CD4-positive, CD25-positive, alpha-beta regulatory T cell (primary cell): ENCODE measurements at regions not wholly inside any gene's neighbourhood (a gene's known extent, or its start where the extent isn't known, plus 50 kb on each side); places are given as distances from the start of the nearest gene placed in this dataset.
A peak's percentile ranks its signal among the peaks of the same experiment; 100 is the strongest.

ENCODE experiments used
- ATAC-seq, 2 donors: fragments of 150-1000 bp; cut with Tn5 transposase; one replicate each; pipeline ENCODE4 v1.10.0; 2021; ENCODE audit warnings: low read depth in 2 of 2, moderate number of reproducible peaks in 2 of 2, moderate library complexity in 1 of 2
- DNase-seq, 3 donors: peaks; one replicate each; pipeline versions ENCODE4 v3.0.0 to v3.0.0-alpha.2; 2012 to 2022; ENCODE audit warnings: mixed read lengths in 1 of 3
- H3K27ac ChIP-seq: one replicate; pipeline ENCODE4 v1.7.0; 2013; ENCODE audit warnings: mild to moderate bottlenecking, low read length; ENCODE audit not compliant: insufficient read depth, poor library complexity, severe bottlenecking
- H3K27me3 ChIP-seq: one replicate; pipeline ENCODE4 v1.7.0; 2013; ENCODE audit warnings: low read length; ENCODE audit not compliant: control insufficient read depth, insufficient read depth
- H3K36me3 ChIP-seq: one replicate; pipeline ENCODE4 v1.7.0; 2013; ENCODE audit warnings: mild to moderate bottlenecking, low read length, moderate library complexity; ENCODE audit not compliant: control insufficient read depth, insufficient read depth
- H3K4me1 ChIP-seq: 2 replicates; pipeline ENCODE4 v1.7.0; 2013; ENCODE audit warnings: mild to moderate bottlenecking, low read length; ENCODE audit not compliant: insufficient read depth, control insufficient read depth, poor library complexity, severe bottlenecking
- H3K4me3 ChIP-seq: one replicate; pipeline ENCODE4 v1.7.0; 2013; ENCODE audit warnings: low read depth, mild to moderate bottlenecking, low read length, moderate library complexity
- H3K9me3 ChIP-seq, 2 experiments: 1 replicate in 1 of 2; 2 replicates in 1 of 2; pipeline ENCODE4 v1.7.0; 2013; ENCODE audit warnings: low read length in 2 of 2, mild to moderate bottlenecking in 1 of 2, moderate library complexity in 1 of 2; ENCODE audit not compliant: control insufficient read depth in 2 of 2
- H3K27ac Mint-ChIP-seq, 3 donors: one replicate each; pipeline ENCODE4 v1.8.0; 2020 to 2022; ENCODE audit warnings: mild to moderate bottlenecking in 3 of 3, mixed read lengths in 3 of 3, moderate library complexity in 2 of 3
- H3K27me3 Mint-ChIP-seq: one replicate; pipeline ENCODE4 v1.8.0; 2022; ENCODE audit warnings: mild to moderate bottlenecking, mixed read lengths
- H3K36me3 Mint-ChIP-seq: one replicate; pipeline ENCODE4 v1.8.0; 2020; ENCODE audit warnings: mixed read lengths
- H3K4me1 Mint-ChIP-seq, 4 donors: one replicate each; pipeline ENCODE4 v1.8.0; 2020 to 2022; ENCODE audit warnings: mixed read lengths in 4 of 4, mild to moderate bottlenecking in 1 of 4
- H3K4me3 Mint-ChIP-seq, 4 donors: one replicate each; pipeline ENCODE4 v1.8.0; 2020 to 2022; ENCODE audit warnings: mild to moderate bottlenecking in 4 of 4, mixed read lengths in 4 of 4, moderate library complexity in 3 of 4
- H3K9me3 Mint-ChIP-seq, 7 donors: one replicate each; pipeline ENCODE4 v1.8.0; 2020 to 2022; ENCODE audit warnings: mixed read lengths in 7 of 7, mild to moderate bottlenecking in 3 of 7, moderate library complexity in 2 of 7

DNA sequence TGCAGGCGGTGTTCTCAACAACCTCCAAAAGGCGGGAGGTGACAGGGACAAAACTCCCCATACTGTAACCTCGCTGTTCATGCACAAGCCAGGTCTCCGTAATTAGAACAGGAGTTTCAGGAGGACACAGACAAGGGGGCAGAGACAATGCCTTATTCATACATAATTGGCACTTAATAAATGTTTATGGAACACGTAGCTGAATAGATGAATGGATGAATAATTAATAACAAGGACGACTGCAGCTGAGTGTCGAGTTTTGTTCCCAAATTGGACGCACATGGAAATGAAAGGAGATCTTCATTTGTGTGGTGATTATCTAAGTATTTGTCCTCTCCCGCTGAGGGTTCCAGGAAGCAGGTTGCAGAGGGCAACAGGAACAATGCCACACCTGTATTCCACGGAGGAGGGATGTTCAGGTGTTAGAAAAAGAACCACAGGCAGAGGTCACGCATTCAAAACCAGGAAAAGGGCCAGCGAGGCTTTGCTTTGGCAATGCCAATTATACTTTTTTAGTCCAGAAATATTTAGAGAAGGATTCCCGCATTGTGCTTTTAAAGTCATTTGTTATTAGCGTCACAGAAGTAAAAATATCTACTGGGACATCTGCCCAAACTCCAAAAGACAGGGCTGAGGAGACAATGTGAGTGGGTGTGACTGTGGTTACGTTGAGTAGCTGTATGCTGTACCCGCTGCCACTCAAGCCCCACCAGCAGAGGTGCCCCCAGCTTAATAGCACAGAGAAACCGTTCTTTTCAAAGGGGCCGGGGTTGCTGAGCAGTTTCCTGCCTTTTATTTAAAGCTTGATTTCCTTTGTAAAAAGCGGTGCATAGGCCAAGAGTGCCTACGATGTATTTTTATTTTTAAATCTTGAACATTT, 123.3 kb downstream of the PXDC1 start:
- Histone ChIP-seq H3K27ac (no peak overlapping the region), H3K9me3 (no peaks in the 10 kb centered on the region), H3K27me3 (peaks cover 6% of the 10 kb centered on the region), H3K36me3 (no peaks in the 10 kb centered on the region), H3K4me1 (no peaks in the 10 kb centered on the region), H3K4me3 (no peak overlapping the region)
- Mint-ChIP-seq H3K27ac (no peak overlapping the region), H3K9me3 (peaks cover 0 to 1% (median 0%) of the 10 kb centered on the region in 7 donors), H3K4me1 (peaks cover 0 to 8% (median 0%) of the 10 kb centered on the region in 4 donors), H3K36me3 (no peaks in the 10 kb centered on the region), H3K27me3 (peaks cover 52% of the 10 kb centered on the region), H3K4me3 (no peak overlapping the region)
- DNase-seq, result no peak
- no peak for ATAC-seq

DNA sequence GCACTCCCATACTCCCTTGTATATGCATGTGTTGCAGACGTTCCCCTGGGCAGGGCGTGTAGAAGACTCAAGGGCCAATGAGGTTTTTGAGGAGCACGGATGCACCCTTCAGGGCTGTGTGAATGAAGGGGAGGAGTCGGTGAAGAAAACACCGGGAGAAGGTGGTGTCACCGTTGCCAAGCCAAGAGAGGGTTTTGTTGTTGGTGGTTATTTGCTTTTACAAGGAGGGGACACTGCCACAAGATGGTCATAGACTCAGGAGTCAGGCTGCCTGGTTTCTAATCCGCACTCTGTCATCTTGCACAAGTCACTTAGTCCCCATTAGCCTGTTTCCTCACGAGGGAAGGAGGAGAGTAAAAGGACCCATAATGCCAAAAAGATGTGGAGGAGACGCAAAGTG, 124.0 kb downstream of the PXDC1 start:
- Mint-ChIP-seq H3K36me3 (no peaks in the 10 kb centered on the region), H3K27ac (no peak overlapping the region), H3K9me3 (peaks cover 0 to 1% (median 0%) of the 10 kb centered on the region in 7 donors), H3K27me3 (peaks cover 53% of the 10 kb centered on the region), H3K4me1 (peaks cover 0 to 8% (median 0%) of the 10 kb centered on the region in 4 donors), H3K4me3 (no peak overlapping the region)
- Histone ChIP-seq H3K4me1 (no peaks in the 10 kb centered on the region), H3K9me3 (no peaks in the 10 kb centered on the region), H3K36me3 (no peaks in the 10 kb centered on the region), H3K27me3 (peaks cover 6% of the 10 kb centered on the region), H3K27ac (no peak overlapping the region), H3K4me3 (no peak overlapping the region)
- no peak for DNase-seq
- no peak for ATAC-seq

DNA sequence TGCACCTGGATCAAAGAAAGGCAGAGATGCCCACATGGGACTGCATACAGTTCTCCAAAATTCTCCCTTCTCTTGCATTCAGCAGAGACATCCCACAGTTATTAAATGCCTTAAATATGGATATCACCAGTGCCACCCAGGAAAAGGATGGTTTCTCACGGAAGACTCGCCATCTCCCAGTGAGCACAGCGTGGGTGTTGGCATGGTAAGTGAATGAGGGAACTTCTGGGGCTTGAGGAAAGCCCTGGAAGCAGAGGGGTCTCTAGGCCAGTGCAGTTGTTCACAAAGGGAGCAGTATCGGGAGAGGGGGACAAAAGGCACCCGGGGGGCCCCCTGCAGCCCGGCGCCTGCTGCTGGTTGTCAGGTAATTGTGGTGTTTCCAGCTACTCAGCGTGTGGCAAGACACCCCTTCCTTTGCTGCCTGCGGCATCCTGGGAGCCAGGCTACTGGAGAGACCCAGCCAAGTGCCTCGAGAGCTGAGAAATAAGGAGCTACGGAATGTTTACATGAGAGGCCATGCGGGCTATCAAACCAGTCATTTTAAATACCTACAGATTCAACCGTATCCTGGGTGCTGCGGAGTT, 125.4 kb downstream of the PXDC1 start:
- H3K36me3 Mint-ChIP-seq, result no peaks in the 10 kb centered on the region
- Histone ChIP-seq H3K36me3 (no peaks in the 10 kb centered on the region), H3K27ac (no peak overlapping the region), H3K4me1 (no peaks in the 10 kb centered on the region), H3K4me3 (no peak overlapping the region), H3K9me3 (no peaks in the 10 kb centered on the region), H3K27me3 (peaks cover 6% of the 10 kb centered on the region)
- no peak for DNase-seq
- no peak overlapping the region for H3K4me3 Mint-ChIP-seq
- no peak for ATAC-seq
- H3K27ac Mint-ChIP-seq, result no peak overlapping the region
- peaks cover 0 to 8% (median 0%) of the 10 kb centered on the region in 4 donors for H3K4me1 Mint-ChIP-seq
- peaks cover 61% of the 10 kb centered on the region for H3K27me3 Mint-ChIP-seq
- peaks cover 0 to 2% (median 0%) of the 10 kb centered on the region in 7 donors for H3K9me3 Mint-ChIP-seq

DNA sequence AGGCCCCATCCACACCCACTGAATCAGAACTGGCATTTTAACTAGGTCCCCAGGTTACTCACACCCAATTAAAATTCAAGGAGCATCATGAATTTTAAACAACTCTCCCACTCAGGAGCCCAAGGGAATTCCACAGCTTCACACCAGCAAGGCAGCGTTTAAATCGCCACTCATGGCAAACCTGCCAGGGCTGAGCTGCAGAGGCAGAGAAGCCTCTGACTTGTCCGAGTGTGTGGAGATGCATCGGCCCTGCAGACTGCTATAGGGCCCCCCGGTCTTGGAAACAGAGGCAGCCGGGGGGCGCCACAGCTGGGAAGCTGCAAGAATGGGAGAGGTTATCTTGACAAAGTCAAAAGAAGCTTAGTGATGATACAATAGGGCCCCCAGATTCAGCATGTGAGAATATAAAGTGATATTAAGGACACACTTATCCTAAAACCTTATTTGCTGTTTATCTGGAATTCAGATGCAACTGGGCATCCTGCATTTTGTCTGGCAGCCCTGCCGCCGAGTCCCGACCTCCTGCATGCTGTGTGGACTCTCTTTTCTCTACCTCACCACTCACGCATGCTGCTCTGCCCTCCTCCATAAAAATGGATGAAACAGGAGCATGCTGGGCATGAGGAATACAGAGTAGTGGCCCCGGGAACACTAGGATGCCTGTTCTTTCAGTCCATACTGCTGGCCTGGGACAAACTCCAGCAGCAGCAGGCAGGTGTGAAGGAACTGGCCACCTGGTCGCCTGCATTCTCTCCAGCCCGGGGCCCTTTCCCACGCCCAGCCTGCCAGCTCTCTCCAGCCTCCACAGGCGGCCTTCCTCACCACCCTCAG, 126.1 kb downstream of the PXDC1 start:
- H3K27ac ChIP-seq, result no peak overlapping the region
- no peak for ATAC-seq
- H3K27me3 Mint-ChIP-seq, result peaks cover 65% of the 10 kb centered on the region
- H3K36me3 Mint-ChIP-seq, result no peaks in the 10 kb centered on the region
- peaks cover 0 to 3% (median 0%) of the 10 kb centered on the region in 7 donors for H3K9me3 Mint-ChIP-seq
- no peak for DNase-seq
- no peak overlapping the region for H3K4me3 Mint-ChIP-seq
- no peaks in the 10 kb centered on the region for H3K4me1 ChIP-seq
- H3K27ac Mint-ChIP-seq, result no peak overlapping the region
- H3K4me1 Mint-ChIP-seq, result peaks cover 0 to 8% (median 0%) of the 10 kb centered on the region in 4 donors
- no peak overlapping the region for H3K4me3 ChIP-seq
- H3K9me3 ChIP-seq, result no peaks in the 10 kb centered on the region
- H3K27me3 ChIP-seq, result peaks cover 6% of the 10 kb centered on the region
- no peaks in the 10 kb centered on the region for H3K36me3 ChIP-seq

DNA sequence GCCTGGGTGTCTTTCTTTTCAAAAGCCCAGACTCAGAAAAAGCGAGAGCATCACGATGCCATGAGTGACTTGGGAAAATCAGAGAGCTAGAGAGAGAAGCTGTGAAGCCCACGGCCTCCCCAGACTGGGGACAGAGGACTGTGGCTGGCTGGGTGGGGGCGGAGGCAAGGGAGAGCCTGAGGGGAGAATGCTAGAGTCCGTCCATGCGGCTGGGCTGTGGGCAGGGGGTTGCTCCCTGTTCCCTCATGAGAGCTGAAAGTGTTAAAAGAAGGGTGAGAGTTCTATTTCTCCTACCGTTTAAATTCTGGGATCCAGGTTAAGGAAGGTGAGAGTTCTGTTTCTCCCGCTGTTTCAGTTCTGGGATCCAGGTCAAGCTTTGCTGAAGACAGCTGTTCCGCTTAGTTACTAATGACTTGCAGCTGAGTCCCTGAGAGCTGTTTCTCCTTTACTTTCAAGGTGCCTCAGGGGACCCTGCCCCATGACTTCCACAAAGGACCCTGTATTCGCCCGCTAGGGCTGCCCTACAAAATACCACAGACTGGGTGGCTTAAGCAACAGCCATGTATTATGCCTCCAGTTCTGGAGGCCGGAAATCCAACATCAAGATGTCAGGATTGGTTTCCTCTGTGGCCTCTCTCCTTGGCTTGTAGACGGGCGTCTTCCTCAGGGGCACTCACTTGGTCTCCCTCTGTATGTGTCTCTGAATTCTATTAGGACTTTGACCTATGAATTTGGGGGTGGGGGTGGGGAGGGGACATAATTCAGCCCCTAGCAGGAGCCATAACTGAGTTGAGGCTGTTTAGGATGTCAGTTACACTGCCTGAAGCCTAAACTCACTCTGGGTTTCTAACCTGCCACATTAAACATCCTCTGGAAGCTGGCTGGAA, 127.0 kb downstream of the PXDC1 start:
- Mint-ChIP-seq H3K4me3 (peak overlapping the region in 1 of 4 donors; percentile 28), H3K4me1 (peaks cover 0 to 8% (median 0%) of the 10 kb centered on the region in 4 donors), H3K27ac (no peak overlapping the region), H3K9me3 (peaks cover 0 to 3% (median 0%) of the 10 kb centered on the region in 7 donors), H3K27me3 (peaks cover 57% of the 10 kb centered on the region), H3K36me3 (no peaks in the 10 kb centered on the region)
- Histone ChIP-seq H3K9me3 (no peaks in the 10 kb centered on the region), H3K27ac (no peak overlapping the region), H3K4me1 (no peaks in the 10 kb centered on the region), H3K4me3 (no peak overlapping the region), H3K36me3 (no peaks in the 10 kb centered on the region), H3K27me3 (peaks cover 6% of the 10 kb centered on the region)
- DNase-seq (no peak), ATAC-seq (no peak)

DNA sequence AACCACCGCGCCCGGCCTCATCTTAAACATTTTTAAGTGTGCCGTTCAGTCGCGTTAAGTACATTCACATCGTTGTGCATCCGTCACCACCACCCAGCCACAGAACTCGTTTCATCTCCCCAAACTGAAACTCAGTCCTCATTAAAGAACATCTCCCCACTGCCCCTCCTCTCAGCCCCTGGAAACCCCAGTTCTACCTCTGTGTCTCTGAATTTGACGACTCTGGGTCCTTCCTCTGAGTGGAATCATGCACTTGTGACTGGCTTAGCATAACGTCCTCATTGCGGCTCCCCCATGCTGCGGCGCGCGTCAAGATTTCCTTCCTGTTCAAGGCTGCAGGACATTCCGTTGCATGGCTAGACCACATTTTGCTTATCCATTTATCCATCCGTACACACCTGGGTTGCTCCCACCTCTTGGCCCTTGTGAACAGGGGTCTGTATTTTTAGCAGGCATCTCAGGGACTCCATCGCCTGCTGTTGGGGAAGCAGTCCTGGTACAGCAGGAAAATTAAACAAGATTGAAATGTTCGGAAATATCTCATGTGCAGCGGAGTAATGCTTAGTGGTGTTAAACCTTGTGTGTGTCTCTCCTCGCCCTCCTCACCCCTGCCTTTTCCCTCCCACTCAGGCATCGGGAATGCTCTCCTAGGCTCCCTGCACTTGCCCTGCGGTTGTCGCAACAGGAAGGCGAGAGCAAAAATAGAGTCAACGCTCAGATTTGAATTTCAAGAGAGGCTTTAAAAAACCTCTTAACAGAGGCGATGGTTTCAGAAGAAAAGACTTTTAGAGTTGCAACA, 127.9 kb downstream of the PXDC1 start:
- Mint-ChIP-seq H3K9me3 (peaks cover 0 to 3% (median 0%) of the 10 kb centered on the region in 7 donors), H3K27ac (no peak overlapping the region), H3K4me3 (peak overlapping the region in 2 of 4 donors; percentile 28 to 58), H3K4me1 (peaks cover 0 to 8% (median 0%) of the 10 kb centered on the region in 4 donors), H3K27me3 (peaks cover 50% of the 10 kb centered on the region), H3K36me3 (no peaks in the 10 kb centered on the region)
- H3K4me3 ChIP-seq, result no peak overlapping the region
- no peak for DNase-seq
- no peak overlapping the region for H3K27ac ChIP-seq
- no peaks in the 10 kb centered on the region for H3K9me3 ChIP-seq
- H3K36me3 ChIP-seq, result no peaks in the 10 kb centered on the region
- H3K27me3 ChIP-seq, result peaks cover 6% of the 10 kb centered on the region
- no peaks in the 10 kb centered on the region for H3K4me1 ChIP-seq
- no peak for ATAC-seq
